A549 (cell line): ENCODE measurements at regions not wholly inside any gene's neighbourhood (a gene's known extent, or its start where the extent isn't known, plus 50 kb on each side); places are given as distances from the start of the nearest gene placed in this dataset.
"Not testable (repeated sequence)": the region's sequence is repeated elsewhere in the genome, so short reads cannot be mapped to it uniquely, and the experiment has no call there.

Source experiments
- ATAC-seq, 2 experiments: fragments of 200-7000 bp in 1 of 2; fragments of >200 bp in 1 of 2; cut with Nextera tagmentation in 1 of 2; cut with Tn5 transposase in 1 of 2; 3 replicates each; pipeline versions ENCODE4 v1.8.0 to v1.9.1; 2018 to 2020; ENCODE audit warnings: mild to moderate bottlenecking in 1 of 2, moderate library complexity in 1 of 2
- CTCF ChIA-PET: fragments of 300-600 bp; sonication (Branson Sonifier 250); formaldehyde crosslinking; extraction: SDS; loops from one replicate; lab custom pipeline; 2021; ENCODE audit warnings: antibody characterized with exemption, inconsistent platforms; lab: Yijun Ruan, JAX
- POLR2A ChIA-PET: fragments of 350-600 bp; formaldehyde crosslinking; extraction: SDS; loops from one replicate; lab custom pipeline; 2021; ENCODE audit warnings: antibody characterized with exemption, inconsistent platforms; lab: Yijun Ruan, JAX
- DNase-seq, 2 experiments: peaks; one replicate each; pipeline versions ENCODE4 v3.0.0 to v3.0.0-alpha.2; 2011 to 2016; ENCODE audit warnings: low read depth in 1 of 2, low spot score in 1 of 2
- FAIRE-seq: peaks from 2 replicates; lab custom pipeline; 2011; peaks lifted over from hg19 to GRCh38; lab: Jason Lieb, UNC
- H3K27ac ChIP-seq, 2 experiments: fragments of >200 bp; sonication (Bioruptor Twin); formaldehyde crosslinking; 3 replicates each; pipeline ENCODE4 v1.5.1; 2016 to 2017
- H3K4me1 ChIP-seq: fragments of >200 bp; sonication (Bioruptor Twin); formaldehyde crosslinking; 3 replicates; pipeline ENCODE4 v1.6.1; 2016
- H3K4me2 ChIP-seq: fragments of >200 bp; sonication (Bioruptor Twin); formaldehyde crosslinking; 3 replicates; pipeline ENCODE4 v1.6.1; 2016
- H3K4me3 ChIP-seq: fragments of >200 bp; sonication (Bioruptor Twin); formaldehyde crosslinking; 3 replicates; pipeline ENCODE4 v1.5.1; 2016
- H3K9me3 ChIP-seq: fragments of >200 bp; sonication (Bioruptor Twin); formaldehyde crosslinking; 3 replicates; pipeline ENCODE4 v1.6.1; 2016
- CHD2 ChIP-seq: fragments of 150-350 bp; IDR thresholded peaks from 2 replicates; pipeline ENCODE4 v1.6.1; 2014; ENCODE audit warnings: low read length; ENCODE audit not compliant: partially characterized antibody
- GATA3 ChIP-seq: IDR thresholded peaks from 2 replicates; pipeline ENCODE4 v1.6.1; 2012; ENCODE audit warnings: borderline replicate concordance
- HEYL ChIP-seq: fragments of 250-450 bp; sonication (Bioruptor Pico); IDR thresholded peaks from 2 replicates; pipeline ENCODE4 v1.8.0; 2021; ENCODE audit warnings: mild to moderate bottlenecking, moderate library complexity
- JUN ChIP-seq, 2 experiments: fragments of >200 bp; sonication (Bioruptor Twin); formaldehyde crosslinking; IDR thresholded peaks; 2 replicates in 1 of 2; 3 replicates in 1 of 2; pipeline ENCODE4 v1.6.1; 2016 to 2017
- MAFK ChIP-seq: fragments of 450-650 bp; IDR thresholded peaks from 2 replicates; pipeline ENCODE4 v1.6.1; 2014; ENCODE audit not compliant: partially characterized antibody
- MAZ ChIP-seq: fragments of 150-350 bp; IDR thresholded peaks from 2 replicates; pipeline ENCODE4 v1.6.1; 2014; ENCODE audit warnings: antibody characterized with exemption, low read depth, low read length, borderline replicate concordance
- NFE2L2 ChIP-seq: fragments of 150-350 bp; conservative IDR thresholded peaks from 2 replicates; pipeline ENCODE4 v1.6.1; 2014; ENCODE audit warnings: low read length
- NPAS2 ChIP-seq: fragments of 250-450 bp; sonication (Bioruptor Pico); IDR thresholded peaks from 2 replicates; pipeline ENCODE4 v1.8.0; 2022; ENCODE audit warnings: mild to moderate bottlenecking, moderate library complexity, borderline replicate concordance
- RFX5 ChIP-seq: fragments of 450-650 bp; IDR thresholded peaks from 2 replicates; pipeline ENCODE4 v1.7.1; 2014; ENCODE audit warnings: antibody characterized with exemption, mild to moderate bottlenecking, moderate library complexity
- RNF2 ChIP-seq: fragments of 200-600 bp; sonication (generic); IDR thresholded peaks from 2 replicates; pipeline ENCODE4 v1.6.1; 2016; ENCODE audit warnings: low read depth, mild to moderate bottlenecking, antibody characterized with exemption, moderate library complexity, borderline replicate concordance
- ZC3H11A ChIP-seq: fragments of 450-650 bp; IDR thresholded peaks from 2 replicates; pipeline ENCODE4 v1.6.1; 2014; ENCODE audit warnings: antibody characterized with exemption, mild to moderate bottlenecking
- ZNF302 ChIP-seq: fragments of 250-450 bp; sonication (Bioruptor Pico); IDR thresholded peaks from 2 replicates; pipeline ENCODE4 v1.9.0; 2021; ENCODE audit warnings: inconsistent platforms, mild to moderate bottlenecking, moderate library complexity
- ZSCAN20 ChIP-seq: fragments of 250-450 bp; sonication (Bioruptor Pico); IDR thresholded peaks from 2 replicates; pipeline ENCODE4 v1.8.0; 2022; ENCODE audit warnings: mild to moderate bottlenecking, moderate library complexity
- WGBS: methylation state at CpG from one replicate; pipeline ENCODE4 v1.1.6; 2017; ENCODE audit errors: missing lambda C conversion rate; 5-methylcytosine and 5-hydroxymethylcytosine counted together
- TF ChIP-seq, protein P1 (sequence below): fragments of 450-650 bp; IDR thresholded peaks from 2 replicates; pipeline ENCODE4 v1.6.1; 2014; ENCODE audit warnings: antibody characterized with exemption
- TF ChIP-seq, protein P2 (sequence below): fragments of 150-350 bp; IDR thresholded peaks from 2 replicates; pipeline ENCODE4 v1.6.1; 2014; ENCODE audit warnings: low read depth, mild to moderate bottlenecking, low read length
- TF ChIP-seq, protein P3 (sequence below): fragments of 200-600 bp; sonication (generic); IDR thresholded peaks from 2 replicates; pipeline ENCODE4 v1.6.1; 2016; ENCODE audit warnings: antibody characterized with exemption, mild to moderate bottlenecking, moderate library complexity

- no peak overlapping the region for H3K4me2 ChIP-seq
- 8% methylated on average over 3 of the region's 3 CpGs for WGBS
- no peak for DNase-seq
- no peak for ATAC-seq
- TF ChIP-seq ZSCAN20 (CRISPR knock-in tag) = no peak
- TF ChIP-seq GATA3 = no peak
- TF ChIP-seq ZNF302 = no peak
- TF ChIP-seq, protein P1, sequence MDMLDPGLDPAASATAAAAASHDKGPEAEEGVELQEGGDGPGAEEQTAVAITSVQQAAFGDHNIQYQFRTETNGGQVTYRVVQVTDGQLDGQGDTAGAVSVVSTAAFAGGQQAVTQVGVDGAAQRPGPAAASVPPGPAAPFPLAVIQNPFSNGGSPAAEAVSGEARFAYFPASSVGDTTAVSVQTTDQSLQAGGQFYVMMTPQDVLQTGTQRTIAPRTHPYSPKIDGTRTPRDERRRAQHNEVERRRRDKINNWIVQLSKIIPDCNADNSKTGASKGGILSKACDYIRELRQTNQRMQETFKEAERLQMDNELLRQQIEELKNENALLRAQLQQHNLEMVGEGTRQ = no peak
- no peak for TF ChIP-seq RNF2
- TF ChIP-seq NPAS2 (CRISPR knock-in tag) = no peak
- no peak for TF ChIP-seq CHD2
- no peak for TF ChIP-seq ZC3H11A
- TF ChIP-seq HEYL (CRISPR knock-in tag) = no peak
- TF ChIP-seq RFX5 = no peak
- TF ChIP-seq MAZ = no peak
- TF ChIP-seq, all 56 proteins: peak for 0
- no peaks in the 10 kb centered on the region for H3K9me3 ChIP-seq
- H3K27ac ChIP-seq = no peak overlapping the region
- ChIA-PET CTCF (no interaction called here), POLR2A (no interaction called here)
- FAIRE-seq = peak; percentile 99
- no peak overlapping the region for H3K4me3 ChIP-seq
- H3K4me1 ChIP-seq = no peaks in the 10 kb centered on the region
Measured at GRCh38 chrX:147228153-147228552, 413.6 kb upstream of the CXorf51A start.

- Histone ChIP-seq H3K4me3 (no peak overlapping the region), H3K4me2 (no peak overlapping the region)
- TF ChIP-seq, protein P2, sequence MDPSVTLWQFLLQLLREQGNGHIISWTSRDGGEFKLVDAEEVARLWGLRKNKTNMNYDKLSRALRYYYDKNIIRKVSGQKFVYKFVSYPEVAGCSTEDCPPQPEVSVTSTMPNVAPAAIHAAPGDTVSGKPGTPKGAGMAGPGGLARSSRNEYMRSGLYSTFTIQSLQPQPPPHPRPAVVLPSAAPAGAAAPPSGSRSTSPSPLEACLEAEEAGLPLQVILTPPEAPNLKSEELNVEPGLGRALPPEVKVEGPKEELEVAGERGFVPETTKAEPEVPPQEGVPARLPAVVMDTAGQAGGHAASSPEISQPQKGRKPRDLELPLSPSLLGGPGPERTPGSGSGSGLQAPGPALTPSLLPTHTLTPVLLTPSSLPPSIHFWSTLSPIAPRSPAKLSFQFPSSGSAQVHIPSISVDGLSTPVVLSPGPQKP = no peak
- TF ChIP-seq NFE2L2 (peak; percentile 43), MAFK (peak; percentile 13)
- TF ChIP-seq, all 56 proteins: peak for 2
- H3K4me1 ChIP-seq = no peaks in the 10 kb centered on the region
- ATAC-seq (no peak), DNase-seq (peak in 1 of 2 experiments; percentile 1), FAIRE-seq (no peak)
- no peaks in the 10 kb centered on the region for H3K9me3 ChIP-seq
- WGBS = 2% methylated on average over 3 of the region's 3 CpGs
- H3K27ac ChIP-seq = no peak overlapping the region
- POLR2A ChIA-PET = no interaction called here
- CTCF ChIA-PET = no interaction called here
Measured at GRCh38 chrX:147226801-147227200, 412.3 kb upstream of the CXorf51A start.

DNA sequence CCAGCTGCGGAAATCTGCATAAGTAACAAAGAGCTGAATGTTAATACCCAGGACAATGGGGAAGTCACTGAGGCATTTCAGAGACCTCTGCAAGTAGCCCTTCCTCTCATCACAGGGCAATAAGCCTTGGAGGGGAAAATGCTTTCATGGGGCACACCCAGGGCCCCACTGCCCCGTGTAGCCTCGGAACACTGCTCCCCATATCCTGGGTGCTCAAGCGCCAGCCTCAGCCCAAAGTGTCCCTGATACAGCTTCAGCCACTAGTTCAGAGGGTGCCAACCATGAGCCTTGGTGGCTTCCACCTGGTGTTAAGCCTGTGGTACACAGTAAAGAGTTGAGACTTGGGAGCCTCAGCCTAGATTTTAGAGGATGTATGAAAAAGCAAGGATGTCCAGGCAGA lies 402.8 kb upstream of the CXorf51A start:
- CTCF ChIA-PET = no interaction called here
- Histone ChIP-seq H3K4me2 (no peak overlapping the region), H3K9me3 (no peaks in the 10 kb centered on the region), H3K27ac (no peak overlapping the region), H3K4me3 (no peak overlapping the region), H3K4me1 (no peaks in the 10 kb centered on the region)
- 36% methylated on average over 2 of the region's 4 CpGs for WGBS
- POLR2A ChIA-PET = no interaction called here
- TF ChIP-seq, protein P3, sequence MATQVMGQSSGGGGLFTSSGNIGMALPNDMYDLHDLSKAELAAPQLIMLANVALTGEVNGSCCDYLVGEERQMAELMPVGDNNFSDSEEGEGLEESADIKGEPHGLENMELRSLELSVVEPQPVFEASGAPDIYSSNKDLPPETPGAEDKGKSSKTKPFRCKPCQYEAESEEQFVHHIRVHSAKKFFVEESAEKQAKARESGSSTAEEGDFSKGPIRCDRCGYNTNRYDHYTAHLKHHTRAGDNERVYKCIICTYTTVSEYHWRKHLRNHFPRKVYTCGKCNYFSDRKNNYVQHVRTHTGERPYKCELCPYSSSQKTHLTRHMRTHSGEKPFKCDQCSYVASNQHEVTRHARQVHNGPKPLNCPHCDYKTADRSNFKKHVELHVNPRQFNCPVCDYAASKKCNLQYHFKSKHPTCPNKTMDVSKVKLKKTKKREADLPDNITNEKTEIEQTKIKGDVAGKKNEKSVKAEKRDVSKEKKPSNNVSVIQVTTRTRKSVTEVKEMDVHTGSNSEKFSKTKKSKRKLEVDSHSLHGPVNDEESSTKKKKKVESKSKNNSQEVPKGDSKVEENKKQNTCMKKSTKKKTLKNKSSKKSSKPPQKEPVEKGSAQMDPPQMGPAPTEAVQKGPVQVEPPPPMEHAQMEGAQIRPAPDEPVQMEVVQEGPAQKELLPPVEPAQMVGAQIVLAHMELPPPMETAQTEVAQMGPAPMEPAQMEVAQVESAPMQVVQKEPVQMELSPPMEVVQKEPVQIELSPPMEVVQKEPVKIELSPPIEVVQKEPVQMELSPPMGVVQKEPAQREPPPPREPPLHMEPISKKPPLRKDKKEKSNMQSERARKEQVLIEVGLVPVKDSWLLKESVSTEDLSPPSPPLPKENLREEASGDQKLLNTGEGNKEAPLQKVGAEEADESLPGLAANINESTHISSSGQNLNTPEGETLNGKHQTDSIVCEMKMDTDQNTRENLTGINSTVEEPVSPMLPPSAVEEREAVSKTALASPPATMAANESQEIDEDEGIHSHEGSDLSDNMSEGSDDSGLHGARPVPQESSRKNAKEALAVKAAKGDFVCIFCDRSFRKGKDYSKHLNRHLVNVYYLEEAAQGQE = no peak
- TF ChIP-seq JUN (IDR thresholded peaks at IDR 0.05) = no peak
- FAIRE-seq (no peak), ATAC-seq (no peak), DNase-seq (no peak)

DNA sequence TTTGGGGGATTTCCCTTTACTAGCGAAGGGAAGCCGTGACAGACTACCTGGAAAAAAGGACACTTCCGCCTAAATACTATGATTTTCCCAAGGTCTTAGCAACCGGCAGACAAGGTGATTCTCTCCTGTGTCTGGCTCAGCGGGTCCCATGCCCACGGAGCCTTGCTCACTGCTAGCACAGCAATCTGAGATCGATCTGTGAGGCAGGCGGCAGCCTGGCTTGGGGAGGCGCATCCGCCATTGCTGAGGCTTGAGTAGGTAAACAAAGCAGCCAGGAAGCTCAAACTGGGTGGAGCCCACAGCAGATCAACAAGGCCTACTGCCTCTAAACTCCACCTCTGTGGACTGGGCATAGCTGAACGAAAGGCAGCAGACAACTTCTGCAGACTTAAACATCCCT lies 385.9 kb upstream of the CXorf51A start:
- ATAC-seq, DNase-seq, H3K4me1 ChIP-seq, H3K4me2 ChIP-seq, CTCF ChIA-PET, H3K9me3 ChIP-seq, FAIRE-seq, H3K4me3 ChIP-seq, POLR2A ChIA-PET, H3K27ac ChIP-seq: not testable (repeated sequence)
- WGBS = 34% methylated on average over 6 of the region's 11 CpGs
